Mesothelial cell of epicardium (in vitro differentiated cells): ENCODE measurements at regions not wholly inside any gene's neighbourhood (a gene's known extent, or its start where the extent isn't known, plus 50 kb on each side); places are given as distances from the start of the nearest gene placed in this dataset.
"Not testable (repeated sequence)": the region's sequence is repeated elsewhere in the genome, so short reads cannot be mapped to it uniquely, and the experiment has no call there.

Source experiments
- DNase-seq, 2 experiments: peaks; one replicate each; pipeline ENCODE4 v3.0.0; 2021; ENCODE audit warnings: low spot score in 2 of 2; ENCODE audit not compliant: unreplicated experiment in 2 of 2
- H3K27ac Mint-ChIP-seq: 2 replicates; pipeline ENCODE4 v1.8.0; 2021; ENCODE audit warnings: mixed read lengths
- H3K27me3 Mint-ChIP-seq: 2 replicates; pipeline ENCODE4 v1.8.0; 2021; ENCODE audit warnings: low read depth, mixed read lengths
- H3K36me3 Mint-ChIP-seq: 2 replicates; pipeline ENCODE4 v1.8.0; 2021; ENCODE audit warnings: mixed read lengths
- H3K4me1 Mint-ChIP-seq: 2 replicates; pipeline ENCODE4 v1.8.0; 2021; ENCODE audit warnings: mixed read lengths
- H3K4me3 Mint-ChIP-seq: 2 replicates; pipeline ENCODE4 v1.8.0; 2021; ENCODE audit warnings: mild to moderate bottlenecking, moderate library complexity, mixed read lengths
- H3K9me3 Mint-ChIP-seq: 2 replicates; pipeline ENCODE4 v1.8.0; 2021; ENCODE audit warnings: mixed read lengths
- CTCF ChIP-seq: fragments of 200-600 bp; sonication (generic); IDR thresholded peaks from one replicate; pipeline ENCODE4 v1.5.0; 2021; ENCODE audit warnings: antibody characterized with exemption; ENCODE audit not compliant: unreplicated experiment

GRCh38 chr14:21780429-21781084, 106.9 kb upstream of the OR4E1 start:
- no peak for DNase-seq
- Mint-ChIP-seq H3K9me3 (no peaks in the 10 kb centered on the region), H3K36me3 (no peaks in the 10 kb centered on the region), H3K27ac (no peak overlapping the region), H3K27me3 (peaks cover 2% of the 10 kb centered on the region), H3K4me1 (peaks cover 6% of the 10 kb centered on the region), H3K4me3 (no peak overlapping the region)
- no peak for TF ChIP-seq CTCF

GRCh38 chr14:21771671-21772070, 98.1 kb upstream of the OR4E1 start:
- no peak for DNase-seq
- no peak for TF ChIP-seq CTCF
- H3K4me3 Mint-ChIP-seq: no peak overlapping the region
- H3K27ac Mint-ChIP-seq: no peak overlapping the region
- no peaks in the 10 kb centered on the region for H3K27me3 Mint-ChIP-seq
- H3K36me3 Mint-ChIP-seq: no peaks in the 10 kb centered on the region
- H3K4me1 Mint-ChIP-seq: peaks cover 18% of the 10 kb centered on the region
- no peaks in the 10 kb centered on the region for H3K9me3 Mint-ChIP-seq

- H3K9me3 Mint-ChIP-seq: peaks cover 2% of the 10 kb centered on the region
- H3K4me3 Mint-ChIP-seq: no peak overlapping the region
These were observed 95.2 kb upstream of the OR4E1 start for GRCh38 chr14:21768875-21769257.

GRCh38 chr14:21768116-21768874, 94.7 kb upstream of the OR4E1 start:
- H3K4me1 Mint-ChIP-seq: peaks cover 18% of the 10 kb centered on the region
- TF ChIP-seq CTCF: peak; percentile 45
- no peak for DNase-seq
- H3K27me3 Mint-ChIP-seq: peaks cover 4% of the 10 kb centered on the region
- H3K36me3 Mint-ChIP-seq: no peaks in the 10 kb centered on the region
- H3K4me3 Mint-ChIP-seq: no peak overlapping the region
- H3K27ac Mint-ChIP-seq: no peak overlapping the region
- H3K9me3 Mint-ChIP-seq: peaks cover 6% of the 10 kb centered on the region

More at GRCh38 chr14:21768875-21769257, 95.2 kb upstream of the OR4E1 start:
- H3K36me3 Mint-ChIP-seq: no peaks in the 10 kb centered on the region
- H3K27me3 Mint-ChIP-seq: no peaks in the 10 kb centered on the region
- no peak overlapping the region for H3K27ac Mint-ChIP-seq
- peaks cover 18% of the 10 kb centered on the region for H3K4me1 Mint-ChIP-seq
- no peak for DNase-seq
- TF ChIP-seq CTCF: no peak

GRCh38 chr14:21760360-21760759, 86.7 kb upstream of the OR4E1 start:
- not testable (repeated sequence) for H3K9me3 Mint-ChIP-seq, H3K4me3 Mint-ChIP-seq, H3K27ac Mint-ChIP-seq, H3K36me3 Mint-ChIP-seq, H3K4me1 Mint-ChIP-seq, DNase-seq
- H3K27me3 Mint-ChIP-seq: peaks cover 27% of the 10 kb centered on the region

- TF ChIP-seq CTCF: no peak
- H3K9me3 Mint-ChIP-seq: no peaks in the 10 kb centered on the region
- no peak overlapping the region for H3K27ac Mint-ChIP-seq
- no peaks in the 10 kb centered on the region for H3K4me1 Mint-ChIP-seq
- no peak overlapping the region for H3K4me3 Mint-ChIP-seq
- H3K27me3 Mint-ChIP-seq: peaks cover 49% of the 10 kb centered on the region
- DNase-seq: no peak
- H3K36me3 Mint-ChIP-seq: no peaks in the 10 kb centered on the region
These were observed 75.8 kb upstream of the OR4E1 start for GRCh38 chr14:21749306-21749868.
